HL-60 (cell line): ENCODE measurements at regions not wholly inside any gene's neighbourhood (a gene's known extent, or its start where the extent isn't known, plus 50 kb on each side); places are given as distances from the start of the nearest gene placed in this dataset.

Experiments
- DNase-seq, 2 experiments: peaks; one replicate each; pipeline ENCODE4 v3.0.0-alpha.2; 2010 to 2020; ENCODE audit warnings: low read depth in 1 of 2, low spot score in 1 of 2
- H3K27ac ChIP-seq: fragments of 250-450 bp; sonication (Bioruptor Pico); replicated peaks from 2 replicates; pipeline ENCODE4 v1.5.1; 2020; ENCODE audit warnings: mild to moderate bottlenecking, moderate library complexity
- H3K27me3 ChIP-seq: fragments of 250-450 bp; sonication (Bioruptor Pico); 2 replicates; pipeline ENCODE4 v1.5.1; 2021; ENCODE audit warnings: mild to moderate bottlenecking, moderate library complexity; ENCODE audit not compliant: insufficient read depth, poor library complexity, severe bottlenecking
- H3K4me3 ChIP-seq: replicated peaks from 2 replicates; pipeline ENCODE4 v1.5.1; 2011; ENCODE audit warnings: mild to moderate bottlenecking, control low read depth, low read length; ENCODE audit not compliant: insufficient read depth
- GABPA ChIP-seq: IDR thresholded peaks from 2 replicates; pipeline ENCODE4 v1.6.1; 2012; ENCODE audit warnings: low read depth
- POLR2AphosphoS5 ChIP-seq: IDR thresholded peaks from 2 replicates; pipeline ENCODE4 v1.6.1; 2012; ENCODE audit warnings: low read depth
- SPI1 ChIP-seq: IDR thresholded peaks from 2 replicates; pipeline ENCODE4 v1.6.1; 2012; ENCODE audit warnings: low read depth, mild to moderate bottlenecking, borderline replicate concordance
- TF ChIP-seq, protein P1 (sequence below): IDR thresholded peaks from 2 replicates; pipeline ENCODE4 v1.6.1; 2012; ENCODE audit warnings: low read depth; ENCODE audit not compliant: insufficient replicate concordance
- TF ChIP-seq, protein P2 (sequence below): IDR thresholded peaks from one replicate; pipeline ENCODE4 v1.5.1; 2011; ENCODE audit warnings: low read length, control low read depth, inconsistent platforms; ENCODE audit not compliant: insufficient read depth

DNA sequence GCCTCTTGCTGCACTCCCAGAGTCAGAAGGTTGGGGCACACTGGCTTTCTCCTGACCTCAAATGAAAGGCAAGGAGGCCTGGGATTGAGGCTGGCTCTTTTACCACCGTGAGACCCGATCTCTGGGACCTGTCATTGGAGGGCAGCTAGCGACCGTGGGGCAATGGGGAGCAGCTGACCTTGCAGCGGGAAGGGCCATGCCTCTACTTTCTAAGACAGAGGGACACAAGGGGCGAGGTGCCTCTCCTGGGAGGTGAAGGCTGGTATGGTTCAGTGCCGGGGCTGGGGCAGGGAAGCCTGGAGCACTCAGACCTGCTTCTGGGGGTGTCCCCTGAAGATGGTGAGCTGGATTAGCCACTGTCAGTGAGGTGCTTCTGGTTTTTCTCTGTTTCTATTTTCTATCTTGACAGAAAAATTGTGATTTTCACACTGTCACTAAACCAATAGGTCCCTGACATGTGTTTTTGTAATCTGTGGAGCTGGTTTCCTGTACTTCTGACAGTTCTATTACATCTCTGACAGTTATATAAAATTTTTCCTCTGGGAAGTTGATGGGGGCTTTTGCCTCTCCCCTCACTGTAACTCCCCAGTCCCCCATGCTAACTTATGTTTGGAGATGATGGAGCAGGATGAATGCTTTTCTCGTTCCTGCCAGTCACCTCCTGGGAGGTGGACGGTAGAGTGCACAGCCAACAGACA lies 340.8 kb downstream of the RPS24 start:
- no peak overlapping the region for H3K4me3 ChIP-seq
- no peak overlapping the region for H3K27ac ChIP-seq
- TF ChIP-seq SPI1: no peak
- no peak for TF ChIP-seq GABPA
- TF ChIP-seq POLR2AphosphoS5: no peak
- TF ChIP-seq, protein P1, sequence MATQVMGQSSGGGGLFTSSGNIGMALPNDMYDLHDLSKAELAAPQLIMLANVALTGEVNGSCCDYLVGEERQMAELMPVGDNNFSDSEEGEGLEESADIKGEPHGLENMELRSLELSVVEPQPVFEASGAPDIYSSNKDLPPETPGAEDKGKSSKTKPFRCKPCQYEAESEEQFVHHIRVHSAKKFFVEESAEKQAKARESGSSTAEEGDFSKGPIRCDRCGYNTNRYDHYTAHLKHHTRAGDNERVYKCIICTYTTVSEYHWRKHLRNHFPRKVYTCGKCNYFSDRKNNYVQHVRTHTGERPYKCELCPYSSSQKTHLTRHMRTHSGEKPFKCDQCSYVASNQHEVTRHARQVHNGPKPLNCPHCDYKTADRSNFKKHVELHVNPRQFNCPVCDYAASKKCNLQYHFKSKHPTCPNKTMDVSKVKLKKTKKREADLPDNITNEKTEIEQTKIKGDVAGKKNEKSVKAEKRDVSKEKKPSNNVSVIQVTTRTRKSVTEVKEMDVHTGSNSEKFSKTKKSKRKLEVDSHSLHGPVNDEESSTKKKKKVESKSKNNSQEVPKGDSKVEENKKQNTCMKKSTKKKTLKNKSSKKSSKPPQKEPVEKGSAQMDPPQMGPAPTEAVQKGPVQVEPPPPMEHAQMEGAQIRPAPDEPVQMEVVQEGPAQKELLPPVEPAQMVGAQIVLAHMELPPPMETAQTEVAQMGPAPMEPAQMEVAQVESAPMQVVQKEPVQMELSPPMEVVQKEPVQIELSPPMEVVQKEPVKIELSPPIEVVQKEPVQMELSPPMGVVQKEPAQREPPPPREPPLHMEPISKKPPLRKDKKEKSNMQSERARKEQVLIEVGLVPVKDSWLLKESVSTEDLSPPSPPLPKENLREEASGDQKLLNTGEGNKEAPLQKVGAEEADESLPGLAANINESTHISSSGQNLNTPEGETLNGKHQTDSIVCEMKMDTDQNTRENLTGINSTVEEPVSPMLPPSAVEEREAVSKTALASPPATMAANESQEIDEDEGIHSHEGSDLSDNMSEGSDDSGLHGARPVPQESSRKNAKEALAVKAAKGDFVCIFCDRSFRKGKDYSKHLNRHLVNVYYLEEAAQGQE: no peak
- TF ChIP-seq, protein P2, sequence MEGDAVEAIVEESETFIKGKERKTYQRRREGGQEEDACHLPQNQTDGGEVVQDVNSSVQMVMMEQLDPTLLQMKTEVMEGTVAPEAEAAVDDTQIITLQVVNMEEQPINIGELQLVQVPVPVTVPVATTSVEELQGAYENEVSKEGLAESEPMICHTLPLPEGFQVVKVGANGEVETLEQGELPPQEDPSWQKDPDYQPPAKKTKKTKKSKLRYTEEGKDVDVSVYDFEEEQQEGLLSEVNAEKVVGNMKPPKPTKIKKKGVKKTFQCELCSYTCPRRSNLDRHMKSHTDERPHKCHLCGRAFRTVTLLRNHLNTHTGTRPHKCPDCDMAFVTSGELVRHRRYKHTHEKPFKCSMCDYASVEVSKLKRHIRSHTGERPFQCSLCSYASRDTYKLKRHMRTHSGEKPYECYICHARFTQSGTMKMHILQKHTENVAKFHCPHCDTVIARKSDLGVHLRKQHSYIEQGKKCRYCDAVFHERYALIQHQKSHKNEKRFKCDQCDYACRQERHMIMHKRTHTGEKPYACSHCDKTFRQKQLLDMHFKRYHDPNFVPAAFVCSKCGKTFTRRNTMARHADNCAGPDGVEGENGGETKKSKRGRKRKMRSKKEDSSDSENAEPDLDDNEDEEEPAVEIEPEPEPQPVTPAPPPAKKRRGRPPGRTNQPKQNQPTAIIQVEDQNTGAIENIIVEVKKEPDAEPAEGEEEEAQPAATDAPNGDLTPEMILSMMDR: no peak
- DNase-seq: no peak
- H3K27me3 ChIP-seq: no peaks in the 10 kb centered on the region

DNA sequence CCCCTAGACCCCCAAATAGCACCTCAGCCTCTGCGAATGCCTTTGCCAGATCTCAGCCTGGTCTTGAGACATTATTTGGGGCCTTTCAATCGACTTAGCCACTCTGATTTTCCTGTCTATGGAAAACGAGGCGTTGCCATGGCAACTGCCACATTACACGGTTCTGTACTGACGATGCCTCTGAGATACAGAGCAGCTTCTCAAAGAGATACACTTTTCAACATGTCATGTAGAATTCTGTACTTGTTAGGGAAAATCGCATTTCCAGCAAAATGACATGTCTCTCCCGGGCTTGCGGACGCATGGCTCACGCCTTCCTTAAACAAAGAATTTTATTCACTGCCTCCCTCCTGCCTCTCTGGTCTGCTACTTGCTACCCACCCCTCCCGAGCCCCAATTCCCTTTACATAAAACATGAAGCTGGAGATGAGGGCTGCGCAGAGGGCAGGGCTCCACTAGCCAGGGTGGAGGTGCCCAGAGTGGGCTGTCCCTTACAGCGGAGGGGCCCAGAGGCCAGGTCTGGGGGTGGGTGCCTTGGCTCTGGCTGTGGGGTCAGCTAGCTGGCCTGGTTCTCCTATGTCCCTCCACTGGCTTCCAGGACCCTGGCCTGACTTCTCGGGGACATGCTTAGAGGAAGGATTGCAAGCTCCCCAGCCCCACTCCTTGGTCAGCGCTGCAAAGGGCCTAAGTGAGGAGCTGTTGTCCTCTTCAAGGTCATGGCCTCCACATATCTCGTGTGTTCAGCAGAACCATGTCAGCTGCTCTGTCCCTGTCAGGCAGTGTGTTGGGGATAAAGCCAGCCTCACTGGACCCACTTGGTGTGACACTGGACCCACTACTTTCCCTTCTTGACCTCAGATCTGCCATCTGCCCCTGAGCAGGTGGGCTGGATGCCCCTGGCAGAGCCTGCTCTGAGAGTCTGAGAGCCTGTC lies 342.5 kb downstream of the RPS24 start:
- Histone ChIP-seq H3K27me3 (no peaks in the 10 kb centered on the region), H3K4me3 (no peak overlapping the region), H3K27ac (no peak overlapping the region)
- TF ChIP-seq POLR2AphosphoS5 (no peak), GABPA (no peak), SPI1 (no peak)
- TF ChIP-seq, protein P1: no peak
- no peak for DNase-seq

DNA sequence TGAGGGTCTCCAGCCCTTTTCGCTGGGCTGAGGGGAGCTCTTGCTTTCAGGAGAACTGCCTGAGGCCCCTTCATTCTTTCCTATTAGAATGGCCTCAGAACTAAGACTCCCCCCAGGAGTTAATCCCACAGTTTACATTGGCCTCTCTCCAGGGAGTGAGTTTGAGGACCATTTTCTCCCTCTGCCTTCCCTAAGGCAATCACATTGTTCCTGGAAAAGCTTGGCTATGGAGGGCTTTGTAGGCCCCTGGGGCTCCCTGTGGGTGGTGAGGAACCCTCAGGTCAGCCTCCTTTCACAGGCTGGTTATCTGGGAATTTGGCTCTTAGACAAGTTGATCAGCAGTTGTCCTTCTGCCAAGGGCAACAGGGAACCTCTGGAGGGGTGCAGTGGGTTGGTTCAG lies 343.7 kb downstream of the RPS24 start:
- H3K27me3 ChIP-seq: no peaks in the 10 kb centered on the region
- TF ChIP-seq, protein P2: no peak
- TF ChIP-seq POLR2AphosphoS5: no peak
- TF ChIP-seq, protein P1: no peak
- no peak for TF ChIP-seq SPI1
- TF ChIP-seq GABPA: no peak
- no peak overlapping the region for H3K27ac ChIP-seq
- H3K4me3 ChIP-seq: no peak overlapping the region
- DNase-seq: no peak
